Calu3 (cell line): ENCODE measurements at regions not wholly inside any gene's neighbourhood (a gene's known extent, or its start where the extent isn't known, plus 50 kb on each side); places are given as distances from the start of the nearest gene placed in this dataset.

Experiments used
- BruUV-seq: library from RNA; stranded (reverse); fragments of 400-500 nt; replicated peaks from 2 replicates; lab custom pipeline; 2021; lab: Mats Ljungman, UMichigan
- CTCF ChIA-PET: fragments of 300-600 bp; sonication (Branson Sonifier 250); formaldehyde crosslinking; loops from one replicate; lab custom pipeline; 2022; ENCODE audit warnings: antibody characterized with exemption; lab: Charles Lee
- DNase-seq: peaks from one replicate; pipeline ENCODE4 v3.0.0; 2022
- H3K27ac Mint-ChIP-seq: one replicate; pipeline ENCODE4 v1.8.0; 2022; ENCODE audit warnings: mixed read lengths; ENCODE audit not compliant: unreplicated experiment
- H3K27me3 Mint-ChIP-seq: one replicate; pipeline ENCODE4 v1.8.0; 2022; ENCODE audit warnings: mixed read lengths; ENCODE audit not compliant: unreplicated experiment
- H3K36me3 Mint-ChIP-seq: one replicate; pipeline ENCODE4 v1.8.0; 2022; ENCODE audit warnings: mild to moderate bottlenecking, moderate library complexity, mixed read lengths; ENCODE audit not compliant: insufficient read depth, unreplicated experiment
- H3K4me1 Mint-ChIP-seq: one replicate; pipeline ENCODE4 v1.8.0; 2022; ENCODE audit warnings: mild to moderate bottlenecking, low read depth, mixed read lengths; ENCODE audit not compliant: unreplicated experiment
- H3K4me3 Mint-ChIP-seq: one replicate; pipeline ENCODE4 v1.8.0; 2022; ENCODE audit warnings: mild to moderate bottlenecking, low read depth, moderate library complexity, mixed read lengths; ENCODE audit not compliant: unreplicated experiment
- H3K9me3 Mint-ChIP-seq: one replicate; pipeline ENCODE4 v1.8.0; 2022; ENCODE audit warnings: low read depth, mixed read lengths; ENCODE audit not compliant: unreplicated experiment
- intact Hi-C: fragments of 100-400 bp; cut with micrococcal nuclease; formaldehyde crosslinking; loops from one replicate; pipeline ENCODE4 v1.10.0; 2022; ENCODE audit not compliant: unreplicated experiment
- TF ChIP-seq, protein P1 (sequence below): fragments of 200-600 bp; IDR thresholded peaks from one replicate; pipeline ENCODE4 v1.8.0; 2022; ENCODE audit warnings: antibody characterized with exemption; ENCODE audit not compliant: unreplicated experiment

DNA sequence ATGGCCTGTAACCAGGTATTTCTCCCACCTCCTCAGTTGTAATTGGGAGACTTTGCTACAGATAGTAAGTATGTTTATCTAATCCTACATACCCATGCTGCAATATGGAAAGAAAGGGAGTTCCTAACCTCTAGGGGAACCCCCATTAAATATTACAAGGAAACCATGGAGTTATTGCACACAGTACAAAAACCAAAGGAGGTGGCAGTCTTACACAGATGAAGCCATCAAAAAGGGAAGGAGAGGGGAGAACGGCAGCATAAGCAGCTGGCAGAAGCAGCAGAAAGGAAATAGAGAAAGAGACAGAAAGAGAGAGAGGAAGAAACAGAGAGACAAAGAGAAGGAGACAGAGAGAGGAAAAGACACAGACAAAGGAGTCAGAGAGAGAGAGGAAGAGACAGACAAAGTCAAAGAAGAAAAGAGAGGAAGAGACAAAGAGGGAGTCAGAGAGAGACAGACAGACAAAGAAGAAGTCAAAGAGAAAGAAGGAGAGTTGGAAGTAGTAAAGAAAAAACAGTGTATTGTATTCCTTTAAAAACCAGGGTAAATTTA, 142.9 kb downstream of the FASLG start:
- Mint-ChIP-seq H3K4me1 (no peaks in the 10 kb centered on the region), H3K9me3 (peaks cover 3% of the 10 kb centered on the region), H3K27ac (no peak overlapping the region), H3K27me3 (no peaks in the 10 kb centered on the region), H3K36me3 (no peaks in the 10 kb centered on the region), H3K4me3 (no peak overlapping the region)
- CTCF ChIA-PET = no interaction called here
- TF ChIP-seq, protein P1, sequence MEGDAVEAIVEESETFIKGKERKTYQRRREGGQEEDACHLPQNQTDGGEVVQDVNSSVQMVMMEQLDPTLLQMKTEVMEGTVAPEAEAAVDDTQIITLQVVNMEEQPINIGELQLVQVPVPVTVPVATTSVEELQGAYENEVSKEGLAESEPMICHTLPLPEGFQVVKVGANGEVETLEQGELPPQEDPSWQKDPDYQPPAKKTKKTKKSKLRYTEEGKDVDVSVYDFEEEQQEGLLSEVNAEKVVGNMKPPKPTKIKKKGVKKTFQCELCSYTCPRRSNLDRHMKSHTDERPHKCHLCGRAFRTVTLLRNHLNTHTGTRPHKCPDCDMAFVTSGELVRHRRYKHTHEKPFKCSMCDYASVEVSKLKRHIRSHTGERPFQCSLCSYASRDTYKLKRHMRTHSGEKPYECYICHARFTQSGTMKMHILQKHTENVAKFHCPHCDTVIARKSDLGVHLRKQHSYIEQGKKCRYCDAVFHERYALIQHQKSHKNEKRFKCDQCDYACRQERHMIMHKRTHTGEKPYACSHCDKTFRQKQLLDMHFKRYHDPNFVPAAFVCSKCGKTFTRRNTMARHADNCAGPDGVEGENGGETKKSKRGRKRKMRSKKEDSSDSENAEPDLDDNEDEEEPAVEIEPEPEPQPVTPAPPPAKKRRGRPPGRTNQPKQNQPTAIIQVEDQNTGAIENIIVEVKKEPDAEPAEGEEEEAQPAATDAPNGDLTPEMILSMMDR = no peak
- intact Hi-C loops = no loop called here
- DNase-seq = no peak
- BruUV-seq = no TSS peak

DNA sequence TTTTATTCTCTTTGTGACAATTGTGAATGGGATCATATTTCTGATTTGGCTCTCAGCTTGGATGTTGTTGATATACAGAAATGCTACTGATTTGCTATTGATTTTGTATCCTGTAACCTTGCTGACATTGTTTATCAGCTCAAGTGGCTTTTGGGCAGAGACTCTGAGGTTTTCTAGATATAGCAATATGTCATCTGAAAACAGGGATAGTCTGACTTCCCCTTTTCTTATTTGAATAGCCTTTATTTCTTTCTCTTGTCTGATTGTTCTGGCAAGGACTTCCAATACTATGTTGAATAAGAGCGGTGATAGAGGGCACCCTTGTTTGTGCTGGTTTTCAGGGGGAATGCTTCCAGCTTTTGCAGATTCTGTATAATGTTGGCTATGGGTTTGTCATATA, 150.8 kb downstream of the FASLG start:
- TF ChIP-seq, protein P1 = no peak
- no peaks in the 10 kb centered on the region for H3K36me3 Mint-ChIP-seq
- BruUV-seq = no TSS peak
- H3K27ac Mint-ChIP-seq = no peak overlapping the region
- peaks cover 7% of the 10 kb centered on the region for H3K9me3 Mint-ChIP-seq
- intact Hi-C loops = no loop called here
- DNase-seq = no peak
- CTCF ChIA-PET = no interaction called here
- H3K27me3 Mint-ChIP-seq = no peaks in the 10 kb centered on the region
- H3K4me3 Mint-ChIP-seq = no peak overlapping the region
- H3K4me1 Mint-ChIP-seq = no peaks in the 10 kb centered on the region

DNA sequence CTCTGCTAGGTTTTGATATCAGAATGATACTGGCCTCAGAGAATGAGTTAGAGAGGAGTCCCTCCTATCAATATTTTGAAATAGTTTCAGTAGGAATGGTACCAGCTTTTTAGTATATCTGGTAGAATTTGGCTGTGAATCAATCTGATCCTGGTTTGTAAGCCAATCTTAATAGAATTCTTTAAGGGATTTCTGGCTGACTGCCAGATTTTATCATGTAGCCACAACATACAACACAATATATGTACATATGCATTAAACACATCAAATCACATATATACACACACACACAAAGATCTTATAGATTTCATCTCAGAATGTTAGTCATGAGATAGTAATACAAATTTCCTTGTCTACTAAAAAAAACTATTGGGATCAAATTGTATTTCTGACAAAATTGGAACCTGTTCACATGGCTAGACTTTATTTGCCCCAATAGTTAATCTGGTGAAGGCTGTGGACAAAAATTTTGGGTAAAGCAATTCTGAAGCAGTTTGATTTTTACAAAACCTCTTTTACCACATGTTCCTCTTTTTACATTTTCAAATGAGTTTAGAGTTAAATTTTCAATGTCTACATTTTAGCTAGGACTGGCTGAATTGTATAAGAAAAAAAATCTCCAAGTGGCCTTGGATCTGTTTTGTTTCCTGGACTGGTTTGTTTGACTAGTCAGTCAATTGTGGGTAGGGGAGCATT, 151.7 kb downstream of the FASLG start:
- TF ChIP-seq, protein P1 = no peak
- Mint-ChIP-seq H3K4me1 (no peaks in the 10 kb centered on the region), H3K9me3 (peaks cover 10% of the 10 kb centered on the region), H3K27ac (no peak overlapping the region), H3K36me3 (no peaks in the 10 kb centered on the region), H3K4me3 (no peak overlapping the region), H3K27me3 (no peaks in the 10 kb centered on the region)
- intact Hi-C loops = no loop called here
- no peak for DNase-seq
- BruUV-seq = no TSS peak
- CTCF ChIA-PET = interaction anchor here (0.7 kb wide), 1 partner anchor 475 kb away, joined by 3 read pairs; no protein-coding TSS in a partner anchor

DNA sequence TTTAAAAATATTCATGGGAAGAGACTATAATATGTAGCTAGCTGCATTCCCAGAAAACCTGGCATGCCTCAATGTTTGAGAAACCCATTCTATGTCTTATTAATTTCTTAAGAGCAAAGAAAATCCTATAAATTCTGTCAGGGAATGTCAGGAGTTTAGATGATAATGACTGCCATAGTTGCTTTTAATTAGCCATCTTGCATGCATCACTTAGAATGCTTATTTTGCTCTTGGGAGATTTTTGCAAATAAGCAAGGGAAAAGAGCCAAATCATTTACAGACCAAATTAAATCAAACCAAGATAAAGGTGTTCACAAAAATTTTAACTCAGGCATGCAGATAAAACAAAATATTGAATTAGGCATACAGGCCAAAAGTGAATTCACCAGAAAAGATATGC, 152.8 kb downstream of the FASLG start:
- intact Hi-C loops = no loop called here
- Mint-ChIP-seq H3K4me1 (no peaks in the 10 kb centered on the region), H3K4me3 (no peak overlapping the region), H3K9me3 (peaks cover 10% of the 10 kb centered on the region), H3K36me3 (no peaks in the 10 kb centered on the region), H3K27me3 (no peaks in the 10 kb centered on the region), H3K27ac (no peak overlapping the region)
- CTCF ChIA-PET = no interaction called here
- BruUV-seq = no TSS peak
- TF ChIP-seq, protein P1 = no peak
- DNase-seq = no peak
